Activated B cell treated with CpG ODN at 0.5 μM for 24 hours (primary cell): ENCODE measurements at regions not wholly inside any gene's neighbourhood (a gene's known extent, or its start where the extent isn't known, plus 50 kb on each side); places are given as distances from the start of the nearest gene placed in this dataset.

Experiments
- ATAC-seq: fragments of 200-7000 bp; cut with Tn5 transposase; one replicate; pipeline ENCODE4 v1.10.0; 2021; ENCODE audit warnings: low read depth, mild to moderate bottlenecking, moderate library complexity
- CTCF ChIA-PET: fragments of 350-600 bp; sonication (Branson Sonifier 250); formaldehyde crosslinking; loops from one replicate; lab custom pipeline; 2021; ENCODE audit warnings: antibody characterized with exemption; lab: Charles Lee
- POLR2A ChIA-PET: fragments of 350-600 bp; sonication (Branson Sonifier 250); formaldehyde crosslinking; loops from one replicate; lab custom pipeline; 2021; ENCODE audit warnings: antibody characterized with exemption; lab: Charles Lee
- DNase-seq: peaks from one replicate; pipeline ENCODE4 v3.0.0; 2022
- H3K27ac Mint-ChIP-seq: one replicate; pipeline ENCODE4 v1.8.0; 2020; ENCODE audit warnings: mixed read lengths
- H3K27me3 Mint-ChIP-seq: one replicate; pipeline ENCODE4 v1.8.0; 2021; ENCODE audit warnings: mixed read lengths
- H3K36me3 Mint-ChIP-seq: one replicate; pipeline ENCODE4 v1.8.0; 2021; ENCODE audit warnings: low read depth, mixed read lengths
- H3K4me1 Mint-ChIP-seq: one replicate; pipeline ENCODE4 v1.8.0; 2021; ENCODE audit warnings: mixed read lengths
- H3K4me3 Mint-ChIP-seq: one replicate; pipeline ENCODE4 v1.8.0; 2020; ENCODE audit warnings: mild to moderate bottlenecking, mixed read lengths
- H3K9me3 Mint-ChIP-seq: one replicate; pipeline ENCODE4 v1.8.0; 2020; ENCODE audit warnings: mixed read lengths
- intact Hi-C: fragments of 100-400 bp; cut with micrococcal nuclease; formaldehyde crosslinking; loops from one replicate; pipeline ENCODE4 v1.15.1; 2024
- TF ChIP-seq, protein P1 (sequence below): fragments of 200-600 bp; IDR thresholded peaks from one replicate; pipeline ENCODE4 v1.8.0; 2022; ENCODE audit warnings: antibody characterized with exemption, mild to moderate bottlenecking

- DNase-seq: no peak
- peaks cover 2% of the 10 kb centered on the region for H3K9me3 Mint-ChIP-seq
- H3K27ac Mint-ChIP-seq: no peak overlapping the region
- ChIA-PET POLR2A (no interaction called here), CTCF (no interaction called here)
- intact Hi-C loops: no loop called here
- peaks cover 6% of the 10 kb centered on the region for H3K27me3 Mint-ChIP-seq
- no peak overlapping the region for H3K4me3 Mint-ChIP-seq
- H3K36me3 Mint-ChIP-seq: no peaks in the 10 kb centered on the region
- TF ChIP-seq, protein P1, sequence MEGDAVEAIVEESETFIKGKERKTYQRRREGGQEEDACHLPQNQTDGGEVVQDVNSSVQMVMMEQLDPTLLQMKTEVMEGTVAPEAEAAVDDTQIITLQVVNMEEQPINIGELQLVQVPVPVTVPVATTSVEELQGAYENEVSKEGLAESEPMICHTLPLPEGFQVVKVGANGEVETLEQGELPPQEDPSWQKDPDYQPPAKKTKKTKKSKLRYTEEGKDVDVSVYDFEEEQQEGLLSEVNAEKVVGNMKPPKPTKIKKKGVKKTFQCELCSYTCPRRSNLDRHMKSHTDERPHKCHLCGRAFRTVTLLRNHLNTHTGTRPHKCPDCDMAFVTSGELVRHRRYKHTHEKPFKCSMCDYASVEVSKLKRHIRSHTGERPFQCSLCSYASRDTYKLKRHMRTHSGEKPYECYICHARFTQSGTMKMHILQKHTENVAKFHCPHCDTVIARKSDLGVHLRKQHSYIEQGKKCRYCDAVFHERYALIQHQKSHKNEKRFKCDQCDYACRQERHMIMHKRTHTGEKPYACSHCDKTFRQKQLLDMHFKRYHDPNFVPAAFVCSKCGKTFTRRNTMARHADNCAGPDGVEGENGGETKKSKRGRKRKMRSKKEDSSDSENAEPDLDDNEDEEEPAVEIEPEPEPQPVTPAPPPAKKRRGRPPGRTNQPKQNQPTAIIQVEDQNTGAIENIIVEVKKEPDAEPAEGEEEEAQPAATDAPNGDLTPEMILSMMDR: no peak
- ATAC-seq: no peak
- H3K4me1 Mint-ChIP-seq: no peaks in the 10 kb centered on the region
Measured at GRCh38 chr7:85239109-85239508, 52.3 kb upstream of the SEMA3D start.

DNA sequence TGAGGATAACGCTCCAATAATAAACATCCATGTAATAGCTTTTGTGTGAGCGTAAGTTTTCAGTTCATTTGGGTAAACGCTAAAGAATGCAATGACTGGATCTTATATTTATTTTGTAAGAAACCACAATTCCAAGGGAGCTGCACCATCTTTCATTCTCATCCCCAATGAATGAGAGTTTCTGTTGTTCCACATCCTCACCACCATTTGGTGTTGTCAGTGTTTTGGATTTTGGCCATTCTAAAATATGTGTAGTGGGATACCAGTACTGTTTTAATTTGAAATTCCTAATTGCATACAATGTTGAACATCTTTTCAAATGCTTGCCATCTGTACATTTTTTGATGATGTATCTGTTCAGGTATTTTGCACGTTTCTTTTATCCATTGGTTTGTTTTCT, 50.9 kb upstream of the SEMA3D start:
- ATAC-seq: no peak
- Mint-ChIP-seq H3K4me3 (no peak overlapping the region), H3K27ac (no peak overlapping the region), H3K36me3 (no peaks in the 10 kb centered on the region), H3K27me3 (peaks cover under 1% of the 10 kb centered on the region), H3K4me1 (no peaks in the 10 kb centered on the region), H3K9me3 (peaks cover 2% of the 10 kb centered on the region)
- CTCF ChIA-PET: no interaction called here
- TF ChIP-seq, protein P1: no peak
- intact Hi-C loops: no loop called here
- DNase-seq: no peak
- POLR2A ChIA-PET: no interaction called here
